SK-N-SH (cell line): ENCODE measurements at regions not wholly inside any gene's neighbourhood (a gene's known extent, or its start where the extent isn't known, plus 50 kb on each side); places are given as distances from the start of the nearest gene placed in this dataset.

Experiments
- CTCF ChIA-PET: fragments of 300-600, 350-600 bp; formaldehyde crosslinking; extraction: SDS; loops from one replicate; lab custom pipeline; 2021; lab: Yijun Ruan, JAX
- POLR2A ChIA-PET: fragments of 350-600 bp; sonication (Branson Sonifier 250); formaldehyde crosslinking; extraction: SDS; loops from one replicate; lab custom pipeline; 2020; ENCODE audit warnings: antibody characterized with exemption, inconsistent platforms; lab: Yijun Ruan, JAX
- DNase-seq: peaks from one replicate; pipeline ENCODE4 v3.0.0; 2012
- H2AFZ ChIP-seq: fragments of 200-600 bp; sonication (generic); 2 replicates; pipeline ENCODE4 v1.8.1; 2016; ENCODE audit warnings: antibody characterized with exemption, mild to moderate bottlenecking, low read depth
- H3F3A ChIP-seq: fragments of 200-600 bp; sonication (generic); replicated peaks from 2 replicates; pipeline ENCODE3; 2016; ENCODE audit warnings: antibody characterized with exemption, mild to moderate bottlenecking; ENCODE audit not compliant: insufficient read depth
- H3K27ac ChIP-seq, 2 experiments: fragments of 200-500 bp in 1 of 2; fragments of 200-600 bp in 1 of 2; sonication (Bioruptor generic) in 1 of 2; sonication (generic), shearing (Covaris generic) in 1 of 2; 2 replicates each; pipeline versions ENCODE4 v1.5.1 to v1.6.1; 2014 to 2016; ENCODE audit warnings: low read depth in 2 of 2, inconsistent platforms in 1 of 2, low read length in 1 of 2, mild to moderate bottlenecking in 1 of 2, mixed read lengths in 1 of 2
- H3K27me3 ChIP-seq: fragments of 200-600 bp; sonication (generic), shearing (Covaris generic); 2 replicates; pipeline ENCODE4 v1.6.1; 2016; ENCODE audit warnings: mixed run types; ENCODE audit not compliant: insufficient read depth
- H3K36me3 ChIP-seq, 2 experiments: fragments of 200-500 bp in 1 of 2; fragments of 200-600 bp in 1 of 2; sonication (Bioruptor generic) in 1 of 2; sonication (generic) in 1 of 2; replicated peaks in 1 of 2; 2 replicates each; pipeline versions ENCODE3 to v1.5.1; 2014 to 2016; ENCODE audit warnings: low read length in 1 of 2, mild to moderate bottlenecking in 1 of 2; ENCODE audit not compliant: insufficient read depth in 2 of 2, control insufficient read depth in 1 of 2
- H3K4me1 ChIP-seq, 2 experiments: fragments of 200-500 bp in 1 of 2; fragments of 200-600 bp in 1 of 2; sonication (Bioruptor generic) in 1 of 2; sonication (generic), shearing (Covaris generic) in 1 of 2; 2 replicates each; pipeline versions ENCODE4 v1.5.1 to v1.6.1; 2014 to 2016; ENCODE audit warnings: low read depth in 1 of 2, low read length in 1 of 2, mixed run types in 1 of 2; ENCODE audit not compliant: insufficient read depth in 2 of 2, control insufficient read depth in 1 of 2
- H3K4me2 ChIP-seq: fragments of 200-600 bp; sonication (generic), shearing (Covaris generic); 2 replicates; pipeline ENCODE4 v1.6.1; 2017; ENCODE audit warnings: mixed run types
- H3K4me3 ChIP-seq, 2 experiments: fragments of 200-500 bp in 1 of 2; fragments of 200-600 bp in 1 of 2; sonication (Bioruptor generic) in 1 of 2; sonication (generic), shearing (Covaris generic) in 1 of 2; 2 replicates each; pipeline versions ENCODE4 v1.5.1 to v1.8.1; 2014 to 2016; ENCODE audit warnings: low read depth in 2 of 2, inconsistent platforms in 1 of 2, low read length in 1 of 2, mild to moderate bottlenecking in 1 of 2, mixed read lengths in 1 of 2, moderate library complexity in 1 of 2
- H3K79me2 ChIP-seq: fragments of 200-600 bp; sonication (generic); 2 replicates; pipeline ENCODE4 v1.8.1; 2017; ENCODE audit warnings: mild to moderate bottlenecking; ENCODE audit not compliant: insufficient read depth
- H3K9ac ChIP-seq: fragments of 200-600 bp; sonication (generic); 2 replicates; pipeline ENCODE4 v1.6.1; 2017; ENCODE audit warnings: mixed run types
- H3K9me2 ChIP-seq: fragments of 200-600 bp; sonication (generic); 2 replicates; pipeline ENCODE4 v1.6.1; 2017; ENCODE audit warnings: mixed run types
- H3K9me3 ChIP-seq: fragments of 200-600 bp; sonication (generic); 2 replicates; pipeline ENCODE4 v1.6.1; 2017; ENCODE audit warnings: mixed run types, mild to moderate bottlenecking, moderate library complexity
- H4K20me1 ChIP-seq: fragments of 200-600 bp; sonication (generic); 2 replicates; pipeline ENCODE4 v1.6.1; 2017; ENCODE audit warnings: mild to moderate bottlenecking, mixed run types; ENCODE audit not compliant: insufficient read depth
- CHD2 ChIP-seq: fragments of 150-350 bp; IDR thresholded peaks from 2 replicates; pipeline ENCODE4 v1.6.1; 2018; ENCODE audit warnings: low read length; ENCODE audit not compliant: partially characterized antibody
- CTCF ChIP-seq: fragments of 200-600 bp; sonication (generic); IDR thresholded peaks from 2 replicates; pipeline ENCODE4 v1.6.1; 2017; ENCODE audit warnings: antibody characterized with exemption, mild to moderate bottlenecking, moderate library complexity
- ELF1 ChIP-seq: IDR thresholded peaks from 2 replicates; pipeline ENCODE4 v1.4.0; 2012
- EZH2phosphoT487 ChIP-seq: fragments of 200-600 bp; sonication (generic); IDR thresholded peaks from 2 replicates; pipeline ENCODE4 v1.6.1; 2017; ENCODE audit warnings: low read depth, mixed run types, mild to moderate bottlenecking, antibody characterized with exemption, moderate library complexity, borderline replicate concordance
- FOSL2 ChIP-seq: IDR thresholded peaks from 2 replicates; pipeline ENCODE4 v1.4.0; 2012; ENCODE audit warnings: low read depth, mild to moderate bottlenecking, moderate library complexity, borderline replicate concordance
- FOXJ3 ChIP-seq: sonication (generic); formaldehyde crosslinking; IDR thresholded peaks from 2 replicates; pipeline ENCODE4 v1.5.1; 2020; ENCODE audit warnings: mild to moderate bottlenecking, missing genetic modification reagents
- FOXM1 ChIP-seq: IDR thresholded peaks from 2 replicates; pipeline ENCODE4 v1.4.0; 2012; ENCODE audit warnings: low read depth, mild to moderate bottlenecking
- IRF3 ChIP-seq: fragments of 150-350 bp; IDR thresholded peaks from 2 replicates; pipeline ENCODE4 v1.6.1; 2016; ENCODE audit warnings: mild to moderate bottlenecking, low read depth, low read length
- JUND ChIP-seq: IDR thresholded peaks from 2 replicates; pipeline ENCODE4 v1.4.0; 2012
- MAX ChIP-seq: IDR thresholded peaks from 2 replicates; pipeline ENCODE4 v1.4.0; 2012; ENCODE audit warnings: low read depth
- MEF2A ChIP-seq: IDR thresholded peaks from 2 replicates; pipeline ENCODE4 v1.4.0; 2012; ENCODE audit warnings: low read depth, borderline replicate concordance
- MXI1 ChIP-seq: IDR thresholded peaks from 2 replicates; pipeline ENCODE4 v1.6.1; 2012; ENCODE audit warnings: mild to moderate bottlenecking, low read depth, low read length, improper control_type of control experiment
- NFIC ChIP-seq: IDR thresholded peaks from 2 replicates; pipeline ENCODE4 v1.4.0; 2012; ENCODE audit warnings: borderline replicate concordance
- NRF1 ChIP-seq: IDR thresholded peaks from 2 replicates; pipeline ENCODE4 v1.6.1; 2012; ENCODE audit warnings: low read depth, mild to moderate bottlenecking, low read length
- PBX3 ChIP-seq: IDR thresholded peaks from 2 replicates; pipeline ENCODE4; 2012
- POLR2AphosphoS5 ChIP-seq: IDR thresholded peaks from 2 replicates; pipeline ENCODE4 v1.6.1; 2012; ENCODE audit warnings: low read depth, low read length
- RCOR1 ChIP-seq: fragments of 150-350 bp; IDR thresholded peaks from 2 replicates; pipeline ENCODE4 v1.6.1; 2017; ENCODE audit warnings: antibody characterized with exemption, low read length
- RXRA ChIP-seq: IDR thresholded peaks from 2 replicates; pipeline ENCODE4 v1.4.0; 2012; ENCODE audit warnings: low read depth, mild to moderate bottlenecking, borderline replicate concordance
- SIN3A ChIP-seq: IDR thresholded peaks from 2 replicates; pipeline ENCODE4 v1.6.1; 2012; ENCODE audit warnings: low read depth, mild to moderate bottlenecking, low read length, moderate library complexity, borderline replicate concordance
- TEAD4 ChIP-seq: IDR thresholded peaks from 2 replicates; pipeline ENCODE4 v1.4.0; 2012; ENCODE audit warnings: mild to moderate bottlenecking, borderline replicate concordance; ENCODE audit not compliant: insufficient read depth
- USF1 ChIP-seq: IDR thresholded peaks from 2 replicates; pipeline ENCODE4 v1.4.0; 2012; ENCODE audit warnings: low read depth, borderline replicate concordance
- YY1 ChIP-seq: IDR thresholded peaks from 2 replicates; pipeline ENCODE4 v1.4.0; 2012; ENCODE audit warnings: low read depth, mild to moderate bottlenecking
- WGBS: methylation state at CpG from one replicate; pipeline ENCODE4 v1.1.6; 2017; ENCODE audit warnings: low lambda C conversion rate; 5-methylcytosine and 5-hydroxymethylcytosine counted together

GRCh38 chr7:25780904-25781303 is 371.1 kb upstream of the NFE2L3 start:
- Histone ChIP-seq H3K9me3 (no peaks in the 10 kb centered on the region), H3K9me2 (no peaks in the 10 kb centered on the region), H3K27ac (no peak overlapping the region), H3F3A (no peaks in the 10 kb centered on the region), H3K36me3 (no peaks in the 10 kb centered on the region), H2AFZ (no peak overlapping the region), H3K27me3 (no peaks in the 10 kb centered on the region), H4K20me1 (no peaks in the 10 kb centered on the region), H3K4me2 (no peak overlapping the region), H3K4me1 (peaks cover 0 to 7% of the 10 kb centered on the region in 2 experiments; a peak in 2 of 4 replicates), H3K4me3 (no peak overlapping the region), H3K79me2 (no peaks in the 10 kb centered on the region), H3K9ac (no peak overlapping the region)
- CTCF ChIA-PET, result interaction anchor here (1.0 kb wide), 1 partner anchor 60 kb away, joined by 4 read pairs; no protein-coding TSS in a partner anchor
- TF ChIP-seq USF1 (no peak), FOXM1 (no peak), JUND (no peak), IRF3 (no peak), RCOR1 (no peak), ELF1 (no peak), NRF1 (no peak), POLR2AphosphoS5 (no peak), SIN3A (no peak), MEF2A (no peak), TEAD4 (no peak), FOXJ3 (CRISPR knock-in tag) (no peak), RXRA (no peak), CHD2 (no peak)
- DNase-seq, result no peak
- 40% methylated on average over 2 of the region's 2 CpGs for WGBS
- POLR2A ChIA-PET, result no interaction called here

- Histone ChIP-seq H3K27ac (no peak overlapping the region), H2AFZ (no peak overlapping the region), H3K4me3 (no peak overlapping the region), H3K9me2 (no peaks in the 10 kb centered on the region), H3K4me2 (no peak overlapping the region), H3K79me2 (no peaks in the 10 kb centered on the region), H4K20me1 (no peaks in the 10 kb centered on the region), H3K27me3 (no peaks in the 10 kb centered on the region), H3F3A (no peaks in the 10 kb centered on the region), H3K9ac (no peak overlapping the region), H3K4me1 (peaks cover 0 to 7% of the 10 kb centered on the region in 2 experiments; a peak in 2 of 4 replicates), H3K9me3 (no peaks in the 10 kb centered on the region), H3K36me3 (no peaks in the 10 kb centered on the region)
- DNase-seq, result no peak
- 15% methylated on average over 1 of the region's 1 CpG for WGBS
- POLR2A ChIA-PET, result no interaction called here
- CTCF ChIA-PET, result interaction anchor here (0.7 to 0.9 kb wide), 4 partner anchors 11 to 70 kb away, joined by 3 read pairs; no protein-coding TSS in a partner anchor
- TF ChIP-seq PBX3 (no peak), TEAD4 (no peak), EZH2phosphoT487 (no peak), NFIC (no peak), YY1 (no peak), USF1 (no peak), FOSL2 (no peak), RCOR1 (no peak), POLR2AphosphoS5 (no peak), MEF2A (no peak), CTCF (no peak), MAX (no peak), IRF3 (no peak), MXI1 (no peak)
Observed at GRCh38 chr7:25781704-25782103, 370.3 kb upstream of the NFE2L3 start.
